HG03103 (cell line): ENCODE measurements at regions not wholly inside any gene's neighbourhood (a gene's known extent, or its start where the extent isn't known, plus 50 kb on each side); places are given as distances from the start of the nearest gene placed in this dataset.

ENCODE experiments used
- ATAC-seq: cut with Tn5 transposase; IDR thresholded peaks from one replicate; pipeline ENCODE4 v1.9.1; 2021; ENCODE audit warnings: low read depth; ENCODE audit not compliant: unreplicated experiment

GRCh38 chr10:32174349-32174893 lies 118.2 kb upstream of the KIF5B start:
- ATAC-seq: no peak

DNA sequence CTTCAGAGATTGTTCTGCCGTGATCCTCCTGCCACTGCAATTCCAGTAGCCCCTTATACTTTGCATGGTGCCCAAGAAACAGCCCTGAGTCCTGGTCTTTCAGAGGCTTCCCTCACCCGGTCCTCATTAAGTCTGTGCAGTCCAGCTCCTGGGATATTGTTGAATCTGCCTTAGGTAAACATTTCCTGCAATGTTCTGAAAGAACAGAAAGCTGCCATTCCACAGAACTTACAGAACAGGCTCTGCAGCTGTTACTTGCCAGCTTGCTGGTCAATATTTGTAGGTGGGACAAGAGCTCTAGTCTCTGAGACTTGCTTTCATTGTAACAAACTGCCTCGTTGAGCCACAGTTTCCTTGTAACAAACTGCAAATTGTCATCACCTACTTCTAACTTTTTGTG lies 115.0 kb upstream of the KIF5B start:
- no peak for ATAC-seq

DNA sequence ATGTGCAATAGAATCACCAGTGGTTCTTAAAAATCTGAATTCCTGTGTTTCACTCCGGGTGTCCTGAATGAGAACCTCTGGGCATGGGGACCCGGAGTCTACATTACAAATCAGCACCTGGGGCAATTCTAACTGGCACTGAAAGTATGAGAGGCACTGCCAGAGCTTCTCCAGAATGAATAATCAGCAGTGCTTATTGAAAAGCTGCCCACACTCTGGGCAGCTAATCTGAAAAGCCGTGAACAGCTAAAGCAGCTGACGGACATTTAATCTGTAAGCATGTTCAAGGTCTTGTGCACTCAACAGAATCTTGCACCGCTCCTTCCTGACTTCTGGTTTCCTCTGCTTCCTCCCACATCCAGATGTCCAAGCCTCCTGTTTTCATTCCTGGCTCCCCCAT lies 113.3 kb upstream of the KIF5B start:
- ATAC-seq: no peak

- no peak for ATAC-seq
Measured at GRCh38 chr10:32167450-32167849, 111.2 kb upstream of the KIF5B start.

DNA sequence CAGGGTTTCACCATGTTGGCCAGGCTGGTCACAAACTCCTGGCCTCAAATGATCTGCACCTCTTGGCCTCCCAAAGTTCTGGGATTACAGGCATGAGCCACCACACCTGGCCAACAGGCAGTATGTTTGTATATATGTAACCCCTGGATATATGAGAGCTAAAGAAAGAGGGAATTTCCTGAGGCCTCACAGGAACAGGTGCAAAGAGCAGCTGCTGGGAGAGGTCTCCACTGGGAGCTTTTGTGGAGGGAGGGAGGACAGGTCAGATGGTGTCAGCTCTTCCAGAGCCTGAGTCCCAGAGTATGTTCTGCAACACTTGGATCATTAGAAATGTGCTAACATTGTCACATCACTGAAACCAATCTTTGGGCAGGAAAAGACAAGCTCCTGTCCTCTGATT lies 110.1 kb upstream of the KIF5B start:
- no peak for ATAC-seq

- no peak for ATAC-seq
Measured at GRCh38 chr10:32163762-32164148, 107.5 kb upstream of the KIF5B start.

DNA sequence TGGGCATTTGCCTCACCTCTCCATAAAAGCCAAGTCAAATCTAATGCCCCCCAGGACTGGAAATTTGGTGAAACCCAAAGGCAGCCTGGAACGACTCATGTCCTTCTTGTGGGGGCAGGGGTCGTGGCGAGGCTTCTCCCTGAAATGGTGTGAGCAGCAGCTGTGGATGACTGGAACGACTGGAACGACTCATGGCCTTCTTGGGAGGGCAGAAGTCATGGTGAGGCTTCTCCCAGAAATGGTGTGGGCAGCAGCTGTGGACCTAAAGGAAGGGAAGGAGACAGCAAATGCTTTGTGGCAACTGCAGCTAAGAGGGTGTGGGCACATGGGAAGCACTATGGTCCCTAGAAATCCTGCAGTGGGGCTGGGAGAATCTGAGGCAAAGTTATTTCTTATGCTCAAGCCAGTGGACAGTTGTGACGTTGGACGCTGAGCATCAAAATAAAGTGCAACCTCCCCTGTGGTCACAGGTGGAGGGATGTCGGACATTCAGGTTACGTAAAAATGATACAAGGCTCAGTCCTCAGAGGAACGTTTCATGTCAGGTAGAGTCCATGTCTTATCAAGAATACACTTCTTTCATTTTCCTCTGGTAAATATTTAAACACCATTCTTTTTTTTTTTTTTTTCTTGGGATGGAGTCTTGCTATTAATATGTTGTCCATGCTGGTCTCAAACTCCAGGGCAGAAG lies 107.0 kb upstream of the KIF5B start:
- ATAC-seq: no peak

- no peak for ATAC-seq
Measured at GRCh38 chr10:32161586-32161985, 105.4 kb upstream of the KIF5B start.

- ATAC-seq: no peak
Measured at GRCh38 chr10:32160864-32161263, 104.6 kb upstream of the KIF5B start.

GRCh38 chr10:32159264-32159663 lies 103.0 kb upstream of the KIF5B start:
- no peak for ATAC-seq

- no peak for ATAC-seq
Measured at GRCh38 chr10:32156031-32156495, 99.8 kb upstream of the KIF5B start.

DNA sequence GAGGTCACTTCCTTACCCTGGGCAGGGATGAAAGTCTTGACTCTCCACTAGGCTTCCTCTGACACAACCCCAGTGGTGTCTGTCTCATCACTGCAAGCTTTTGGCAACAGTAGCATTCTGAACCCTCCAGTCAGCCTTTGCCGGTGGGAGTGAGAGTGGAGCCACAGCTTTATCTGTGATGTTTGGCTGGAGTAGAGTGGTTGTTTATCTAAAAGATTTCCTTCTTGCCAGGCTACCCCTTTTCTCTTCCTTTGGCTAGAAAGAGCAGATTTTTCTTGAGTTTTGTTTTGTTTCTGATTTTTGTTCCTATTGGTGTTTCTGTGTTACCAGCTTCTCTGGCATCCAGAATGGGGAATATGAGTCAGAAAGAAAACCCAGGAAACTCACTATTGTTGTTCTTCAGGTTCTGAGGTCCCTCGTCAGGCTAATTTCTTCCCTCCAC lies 98.9 kb upstream of the KIF5B start:
- ATAC-seq: no peak

GRCh38 chr10:32153931-32154330 lies 97.7 kb upstream of the KIF5B start:
- no peak for ATAC-seq

DNA sequence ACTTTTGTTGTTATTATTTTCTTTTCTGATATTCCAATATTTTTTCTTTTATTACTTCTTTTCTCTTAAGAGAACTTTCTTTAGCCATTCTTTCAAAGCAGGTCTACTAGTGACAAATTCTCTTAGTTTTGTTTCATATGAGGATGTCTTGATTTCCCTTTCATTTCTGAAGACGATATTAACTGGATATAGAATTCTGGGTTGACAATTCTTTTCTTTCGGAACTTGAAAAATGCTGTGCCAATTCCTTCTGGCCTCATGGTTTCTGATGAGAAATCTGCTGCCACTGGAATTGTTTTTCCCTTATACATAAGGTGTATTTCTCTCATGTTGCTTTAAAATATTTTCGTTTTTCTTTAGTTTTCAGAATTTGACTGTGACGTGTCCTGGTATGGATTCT lies 97.0 kb upstream of the KIF5B start:
- no peak for ATAC-seq

DNA sequence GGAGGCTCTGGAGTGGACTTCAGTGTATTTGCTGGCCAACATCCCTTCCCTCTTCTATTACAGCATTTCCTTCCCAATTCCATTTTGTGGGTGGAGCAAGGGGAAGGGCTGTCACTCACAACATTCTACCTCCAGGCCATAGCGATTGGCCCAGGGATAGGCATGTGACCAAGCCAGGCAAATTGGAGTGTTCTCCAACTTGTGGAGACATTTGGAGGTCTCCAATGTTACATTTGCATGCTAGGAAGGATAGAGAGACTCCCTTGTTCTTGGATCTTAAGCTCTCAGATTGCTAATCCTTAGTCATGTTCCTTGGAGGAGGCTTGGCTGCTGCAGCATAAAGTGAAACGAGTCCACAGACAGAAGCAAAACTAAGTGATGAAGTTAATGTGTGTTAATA lies 95.6 kb upstream of the KIF5B start:
- ATAC-seq: no peak

GRCh38 chr10:32150532-32151101 lies 94.4 kb upstream of the KIF5B start:
- no peak for ATAC-seq

DNA sequence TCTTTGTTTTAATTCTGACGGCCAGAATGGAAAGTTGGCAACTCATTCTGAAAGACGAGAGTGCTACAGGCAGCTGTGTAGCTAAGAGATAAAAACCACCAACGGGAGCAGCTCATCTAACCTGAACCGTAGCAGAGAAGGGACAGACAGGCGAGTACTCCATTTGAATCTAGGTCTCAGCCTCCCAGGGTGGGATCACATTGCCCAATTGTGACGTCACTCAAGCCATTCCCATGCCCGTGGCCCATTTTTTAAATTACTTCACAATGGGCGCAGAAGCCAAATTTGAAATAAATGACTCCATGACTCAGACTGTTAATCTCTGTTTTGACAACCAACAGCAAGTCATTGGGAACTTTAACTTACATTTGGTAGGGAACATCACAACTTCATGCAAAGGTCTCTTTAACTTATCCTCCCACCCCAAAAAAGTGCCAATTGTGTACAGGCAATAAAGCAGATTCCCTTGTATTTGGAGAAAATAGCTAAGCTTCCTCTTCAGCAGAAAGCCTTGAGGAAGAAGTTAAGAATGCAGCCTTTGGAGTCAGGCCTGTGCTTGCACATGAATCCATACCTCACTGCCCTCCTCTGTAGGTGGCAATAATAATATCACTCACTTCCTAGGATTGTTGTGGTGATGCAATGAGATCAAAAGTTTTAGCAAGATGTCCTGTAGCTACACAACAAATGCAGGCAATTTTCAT lies 93.2 kb upstream of the KIF5B start:
- ATAC-seq: peak; percentile 76

- ATAC-seq: peak; percentile 21
Measured at GRCh38 chr10:32148864-32149251, 92.6 kb upstream of the KIF5B start.

- no peak for ATAC-seq
Measured at GRCh38 chr10:32147730-32148129, 91.5 kb upstream of the KIF5B start.

DNA sequence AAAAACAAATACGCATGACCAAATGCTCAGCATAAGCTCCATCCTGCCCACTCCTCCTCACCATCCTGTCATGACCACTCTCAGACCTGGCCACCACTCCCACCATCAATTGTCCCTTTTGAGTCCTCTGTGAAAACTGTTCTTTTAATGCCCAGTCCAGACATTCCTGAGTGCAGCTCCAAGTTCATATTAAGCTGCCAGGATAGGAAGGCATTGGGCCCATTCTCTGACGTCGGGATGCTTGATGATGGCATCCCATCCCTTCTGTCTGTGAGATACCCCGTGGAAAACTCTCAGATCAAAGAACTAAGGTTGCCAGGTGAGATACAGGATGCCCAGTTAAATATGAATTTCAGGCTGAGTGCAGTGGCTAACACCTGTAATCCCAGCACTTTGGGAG lies 89.9 kb upstream of the KIF5B start:
- ATAC-seq: no peak

DNA sequence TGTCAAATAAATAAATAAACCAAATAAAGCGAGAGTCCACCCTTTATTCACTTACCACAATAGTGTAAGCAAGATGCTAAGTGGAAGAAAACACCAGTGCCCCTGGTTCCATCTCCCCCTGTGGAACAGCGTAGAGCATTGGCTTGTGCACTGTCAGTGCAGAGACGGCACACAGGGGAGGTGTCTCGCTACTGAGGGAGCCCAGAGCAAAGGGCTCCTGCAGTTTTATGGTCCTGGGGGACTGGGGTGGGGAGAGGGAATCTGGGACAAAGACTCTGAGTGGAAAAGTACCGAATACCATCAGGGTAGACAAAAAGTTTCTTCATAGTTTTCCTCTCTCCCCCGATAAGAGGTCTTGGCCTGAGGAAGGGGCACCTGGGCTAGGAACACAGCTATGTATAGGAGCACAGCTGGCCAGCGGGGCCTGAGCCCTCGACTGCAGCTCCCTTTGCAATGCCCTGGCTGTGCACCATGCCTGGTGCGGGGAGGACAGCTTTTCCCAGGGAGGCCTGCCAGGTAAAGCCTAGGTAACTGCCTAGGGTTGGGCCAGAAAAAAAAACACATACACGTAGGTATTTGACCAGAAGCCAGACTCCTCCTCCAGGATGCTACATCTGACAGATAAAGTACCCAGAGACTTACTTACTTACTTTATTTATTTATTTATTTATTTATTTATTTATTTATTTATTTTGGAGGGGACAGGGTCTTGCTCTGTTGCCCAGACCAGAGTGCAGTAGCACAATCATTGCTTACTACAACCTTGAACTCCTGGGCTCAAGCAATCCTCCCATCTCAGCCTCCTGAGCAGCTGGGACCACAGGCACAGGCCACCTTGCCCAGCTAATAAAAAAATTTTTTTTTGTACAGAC lies 88.8 kb upstream of the KIF5B start:
- no peak for ATAC-seq
